ENCODE measurements at regions not wholly inside any gene's neighbourhood (a gene's known extent, or its start where the extent isn't known, plus 50 kb on each side); places are given as distances from the start of the nearest gene placed in this dataset.

GRCh38 chr3:89038869-89039268, 68.6 kb upstream of the EPHA3 start:
- H3K4me1 ChIP-seq (ENCODE audit: control insufficient read depth, insufficient read depth, low read length) = no peaks in the 10 kb centered on the region
- H3K9me3 ChIP-seq (ENCODE audit: control insufficient read depth, insufficient read depth, low read depth, low read length) = no peaks in the 10 kb centered on the region
- no peaks in the 10 kb centered on the region for H3K36me3 ChIP-seq (ENCODE audit: control insufficient read depth in 2 of 2, insufficient read depth in 1 of 2, low read length in 2 of 2)
- no peak overlapping the region for H3K27ac ChIP-seq (ENCODE audit: extremely low read depth, low read depth, low read length)
- TF ChIP-seq ZNF138 (tag by site-specific recombination; IDR thresholded peaks at IDR 0.05; ENCODE audit: borderline replicate concordance) (no peak), SALL2 (tag by site-specific recombination; IDR thresholded peaks at IDR 0.05; ENCODE audit: borderline replicate concordance) (no peak), ZNF274 (IDR thresholded peaks at IDR 0.05; ENCODE audit: low read length) (no peak), ZNF274 (tag by site-specific recombination; IDR thresholded peaks at IDR 0.05; ENCODE audit: borderline replicate concordance) (no peak), ZNF544 (tag by site-specific recombination; IDR thresholded peaks at IDR 0.05) (no peak), ZNF596 (tag by site-specific recombination; IDR thresholded peaks at IDR 0.05) (no peak), ZBTB20 (tag by site-specific recombination; IDR thresholded peaks at IDR 0.05) (no peak), WT1 (tag by site-specific recombination; IDR thresholded peaks at IDR 0.05) (no peak), KLF17 (tag by site-specific recombination; IDR thresholded peaks at IDR 0.05) (no peak), ZNF24 (tag by site-specific recombination; IDR thresholded peaks at IDR 0.05) (no peak), SCRT2 (tag by site-specific recombination; IDR thresholded peaks at IDR 0.05) (no peak), ZNF621 (tag by site-specific recombination; IDR thresholded peaks at IDR 0.05) (no peak), ZNF704 (tag by site-specific recombination; IDR thresholded peaks at IDR 0.05) (no peak), ZBTB1 (tag by site-specific recombination; IDR thresholded peaks at IDR 0.05) (no peak), BCL6B (tag by site-specific recombination; IDR thresholded peaks at IDR 0.05) (no peak), GFI1B (tag by site-specific recombination; IDR thresholded peaks at IDR 0.05) (no peak)
- POLR2A ChIA-PET = no interaction called here
- H3K4me3 ChIP-seq (ENCODE audit: low read depth, low read length) = no peak overlapping the region
- CTCF ChIA-PET = no interaction called here

GRCh38 chr3:89042236-89042835, 65.1 kb upstream of the EPHA3 start:
- POLR2A ChIA-PET = no interaction called here
- H3K36me3 ChIP-seq (ENCODE audit: control insufficient read depth in 2 of 2, insufficient read depth in 1 of 2, low read length in 2 of 2) = no peaks in the 10 kb centered on the region
- TF ChIP-seq ZBTB17 (tag by site-specific recombination; IDR thresholded peaks at IDR 0.05) = no peak
- no peak for TF ChIP-seq ZNF426 (tag by site-specific recombination; IDR thresholded peaks at IDR 0.05)
- TF ChIP-seq ZNF610 (tag by site-specific recombination; IDR thresholded peaks at IDR 0.05; ENCODE audit: borderline replicate concordance) = no peak
- no peak for TF ChIP-seq ZNF10 (tag by site-specific recombination; IDR thresholded peaks at IDR 0.05)
- TF ChIP-seq ZBTB20 (tag by site-specific recombination; IDR thresholded peaks at IDR 0.05) = no peak
- no peak for TF ChIP-seq ZBTB26 (tag by site-specific recombination; optimal IDR thresholded peaks at IDR 0.05)
- TF ChIP-seq REST (tag by site-specific recombination; IDR thresholded peaks at IDR 0.05) = no peak
- no peak for TF ChIP-seq ZNF624 (tag by site-specific recombination; IDR thresholded peaks at IDR 0.05)
- no peak for TF ChIP-seq PATZ1 (tag by site-specific recombination; IDR thresholded peaks at IDR 0.05)
- no peak for TF ChIP-seq ZNF704 (tag by site-specific recombination; IDR thresholded peaks at IDR 0.05)

More at GRCh38 chr3:89042236-89042835, 65.1 kb upstream of the EPHA3 start:
- CTCF ChIA-PET = no interaction called here
- H3K27ac ChIP-seq (ENCODE audit: extremely low read depth, low read depth, low read length) = no peak overlapping the region
- no peak overlapping the region for H3K4me3 ChIP-seq (ENCODE audit: low read depth, low read length)
- H3K9me3 ChIP-seq (ENCODE audit: control insufficient read depth, insufficient read depth, low read depth, low read length) = no peaks in the 10 kb centered on the region
- 0 out of 2 replicates have a peak, but pooled peaks cover 5% of the 10 kb centered on the region for H3K4me1 ChIP-seq (ENCODE audit: control insufficient read depth, insufficient read depth, low read length)

Data from HEK293 (cell line).